ENCODE measurements at regions not wholly inside any gene's neighbourhood (a gene's known extent, or its start where the extent isn't known, plus 50 kb on each side); places are given as distances from the start of the nearest gene placed in this dataset.

DNA sequence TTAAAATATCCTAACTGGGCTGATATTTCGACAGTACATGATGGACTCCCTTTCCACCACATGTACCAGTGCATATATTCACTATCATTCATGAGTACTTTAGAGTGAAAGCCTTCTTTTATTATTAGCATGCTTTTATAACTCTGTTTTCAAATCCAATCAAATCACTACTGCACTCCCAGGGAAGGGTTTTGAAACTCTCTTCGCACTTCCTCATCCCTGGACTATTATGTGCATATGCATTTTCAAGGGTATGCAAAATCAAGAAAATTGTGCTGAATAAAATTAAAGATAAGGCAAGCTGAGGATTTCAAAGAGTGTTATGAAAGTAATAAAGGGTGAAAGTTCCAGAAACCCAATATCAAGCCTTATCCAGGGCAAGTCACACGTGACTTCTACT, 411.4 kb upstream of the PDZRN3 start:
- TF ChIP-seq TAF1 (IDR thresholded peaks at IDR 0.05; ENCODE audit: low read depth, low read length) (no peak), POLR2A (IDR thresholded peaks at IDR 0.05; ENCODE audit: low read depth, low read length) (no peak), POLR2AphosphoS5 (IDR thresholded peaks at IDR 0.05; ENCODE audit: low read depth, low read length) (no peak), SPI1 (IDR thresholded peaks at IDR 0.05; ENCODE audit: low read depth, low read length) (no peak)

All from GM12891 (cell line).